SJSA1 (cell line): ENCODE measurements at regions not wholly inside any gene's neighbourhood (a gene's known extent, or its start where the extent isn't known, plus 50 kb on each side); places are given as distances from the start of the nearest gene placed in this dataset.

Source experiments
- DNase-seq, 2 experiments: peaks; one replicate each; pipeline ENCODE4 v3.0.0-alpha.2; 2015 to 2020; ENCODE audit warnings: low spot score in 2 of 2, low read depth in 1 of 2
- H3K27ac ChIP-seq: fragments of 250-450 bp; sonication (Bioruptor Pico); 2 replicates; pipeline ENCODE4 v1.5.1; 2020; ENCODE audit warnings: mild to moderate bottlenecking, moderate library complexity
- H3K27me3 ChIP-seq: fragments of 250-450 bp; sonication (Bioruptor Pico); replicated peaks from 2 replicates; pipeline ENCODE4 v1.5.1; 2020; ENCODE audit warnings: mild to moderate bottlenecking, moderate library complexity
- H3K36me3 ChIP-seq: fragments of 250-450 bp; sonication (Bioruptor Pico); 2 replicates; pipeline ENCODE4 v1.5.1; 2020; ENCODE audit warnings: mild to moderate bottlenecking
- H3K4me1 ChIP-seq: fragments of 250-450 bp; sonication (Bioruptor Pico); replicated peaks from 2 replicates; pipeline ENCODE4 v1.6.1; 2021; ENCODE audit warnings: mild to moderate bottlenecking
- H3K4me3 ChIP-seq: fragments of 250-450 bp; sonication (Bioruptor Pico); 2 replicates; pipeline ENCODE4 v1.5.1; 2020; ENCODE audit warnings: mild to moderate bottlenecking
- H3K9me3 ChIP-seq: fragments of 250-450 bp; sonication (Bioruptor Pico); replicated peaks from 2 replicates; pipeline ENCODE4 v1.5.1; 2020; ENCODE audit warnings: mild to moderate bottlenecking

DNA sequence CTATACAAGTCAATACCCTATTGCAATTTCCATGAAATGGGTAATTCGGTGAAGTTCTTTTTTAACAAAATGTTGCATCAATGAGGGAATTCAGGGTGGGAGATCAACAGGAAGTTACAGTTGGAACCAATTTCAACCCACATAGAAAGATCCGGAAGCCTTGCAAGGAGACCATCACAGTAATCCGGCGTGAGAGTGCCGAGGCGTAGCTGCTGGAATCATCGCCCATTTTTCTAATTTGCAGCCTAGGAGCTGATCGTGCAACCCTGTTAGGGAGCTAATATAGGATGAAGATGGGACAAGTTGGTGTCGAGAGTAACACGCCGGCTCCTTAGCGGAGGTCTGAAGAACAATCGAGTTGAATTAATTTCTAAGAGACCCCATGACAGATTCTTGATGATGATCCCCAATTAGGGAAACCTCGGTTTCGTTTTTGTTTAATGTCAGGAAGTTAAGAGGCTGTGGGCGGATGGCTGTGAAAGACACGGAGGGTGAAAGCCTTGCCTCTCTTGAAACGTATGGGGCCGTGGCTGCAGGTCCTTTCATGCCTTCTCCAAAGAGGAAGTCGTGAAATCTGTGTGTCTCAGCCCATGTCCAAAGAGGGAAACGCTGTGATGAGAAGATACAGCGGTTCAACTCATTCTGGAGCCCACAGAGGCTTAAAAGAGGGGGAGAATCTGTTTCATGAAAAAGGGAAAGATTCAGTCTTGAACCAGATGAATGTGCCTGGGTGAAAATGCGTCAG is 51.2 kb upstream of the CARD11 start:
- Histone ChIP-seq H3K27me3 (no peaks in the 10 kb centered on the region), H3K36me3 (no peaks in the 10 kb centered on the region), H3K9me3 (no peaks in the 10 kb centered on the region), H3K27ac (no peak overlapping the region), H3K4me1 (no peaks in the 10 kb centered on the region), H3K4me3 (no peak overlapping the region)
- no peak for DNase-seq

DNA sequence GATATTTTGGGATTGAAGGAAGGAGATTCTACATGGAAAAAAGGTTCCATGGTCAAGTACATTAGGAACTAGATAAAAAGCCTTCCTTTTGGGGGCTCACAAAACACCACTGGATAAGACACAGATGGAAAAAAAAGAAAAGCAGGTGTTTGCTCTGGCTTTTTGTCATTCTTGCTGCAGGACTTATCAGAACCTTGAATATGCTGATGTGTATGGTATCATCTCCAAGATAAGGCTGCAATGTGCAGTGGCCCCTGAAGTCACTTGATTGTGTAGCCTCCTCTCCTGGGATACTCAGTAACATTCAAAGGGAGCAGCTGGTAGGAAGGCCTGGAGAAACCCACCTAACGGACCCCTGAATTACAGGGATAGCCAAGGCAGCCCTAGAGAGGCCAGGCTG is 54.1 kb upstream of the CARD11 start:
- H3K9me3 ChIP-seq = no peaks in the 10 kb centered on the region
- no peak for DNase-seq
- no peaks in the 10 kb centered on the region for H3K27me3 ChIP-seq
- no peaks in the 10 kb centered on the region for H3K36me3 ChIP-seq
- H3K4me3 ChIP-seq = no peak overlapping the region
- no peak overlapping the region for H3K27ac ChIP-seq
- no peaks in the 10 kb centered on the region for H3K4me1 ChIP-seq

DNA sequence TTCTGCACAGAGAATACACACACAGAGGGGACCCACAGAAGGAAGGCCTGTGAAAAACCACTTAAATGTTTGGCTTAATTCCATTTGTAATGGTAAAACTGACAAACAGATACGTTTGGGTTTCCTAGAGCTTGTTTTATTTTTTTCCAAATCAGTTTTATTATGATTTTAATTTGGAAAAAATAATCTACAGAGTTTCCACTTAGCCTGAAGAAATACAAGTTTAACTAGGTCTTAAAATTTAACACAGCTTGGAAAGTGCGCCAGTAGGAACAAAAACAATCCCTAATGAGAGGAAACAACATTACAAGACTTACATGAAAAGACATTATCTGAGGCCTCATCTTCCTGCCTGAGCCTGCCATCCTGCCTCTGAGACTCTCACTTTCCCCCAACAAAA is 58.5 kb upstream of the CARD11 start:
- no peaks in the 10 kb centered on the region for H3K36me3 ChIP-seq

DNA sequence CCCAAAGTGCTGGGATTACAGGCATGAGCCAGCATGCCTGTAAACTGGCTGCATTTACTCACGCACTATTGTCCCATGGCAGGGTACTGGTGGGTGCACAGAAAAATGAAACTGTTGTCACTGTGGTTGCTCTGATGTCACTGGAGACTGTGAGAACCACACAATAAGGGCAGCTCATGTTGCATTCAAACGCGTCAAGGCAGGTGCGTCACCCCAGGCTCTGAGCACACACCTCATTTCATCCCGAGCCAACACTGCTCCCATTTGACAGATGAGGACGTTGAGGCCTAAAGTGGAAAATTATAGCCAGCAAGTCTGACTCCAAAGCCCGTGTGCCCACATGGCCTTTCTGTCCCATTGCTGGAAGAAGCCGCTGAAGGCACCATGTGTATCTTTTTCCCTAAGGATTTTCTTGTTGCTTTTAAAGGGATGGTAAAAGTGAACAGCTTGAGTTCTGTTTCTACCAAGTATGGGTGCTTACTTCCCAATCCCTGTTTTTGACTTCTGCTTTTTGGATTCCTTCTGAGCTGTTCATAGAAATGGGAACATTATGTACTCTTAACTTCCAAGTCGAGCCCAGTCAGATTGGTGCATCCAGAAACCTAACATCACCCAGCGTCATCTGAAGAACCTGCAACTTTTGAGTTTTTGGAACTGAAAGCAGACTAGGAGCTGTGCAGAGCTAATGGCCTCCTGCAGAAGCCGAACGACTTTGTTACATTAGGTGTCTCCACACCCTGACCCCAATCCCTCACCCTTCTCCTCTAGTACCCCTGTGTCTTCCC is 60.1 kb upstream of the CARD11 start:
- H3K4me3 ChIP-seq = no peak overlapping the region
- 0 out of 2 replicates have a peak, but pooled peaks cover 3% of the 10 kb centered on the region for H3K9me3 ChIP-seq
- DNase-seq = no peak
- H3K27ac ChIP-seq = no peak overlapping the region
- no peaks in the 10 kb centered on the region for H3K36me3 ChIP-seq
- no peaks in the 10 kb centered on the region for H3K27me3 ChIP-seq
- no peaks in the 10 kb centered on the region for H3K4me1 ChIP-seq

More for the DNA sequence above, 58.5 kb upstream of the CARD11 start:
- H3K4me1 ChIP-seq = no peaks in the 10 kb centered on the region
- H3K27me3 ChIP-seq = no peaks in the 10 kb centered on the region
- no peak for DNase-seq
- no peaks in the 10 kb centered on the region for H3K9me3 ChIP-seq
- H3K27ac ChIP-seq = no peak overlapping the region
- H3K4me3 ChIP-seq = no peak overlapping the region

DNA sequence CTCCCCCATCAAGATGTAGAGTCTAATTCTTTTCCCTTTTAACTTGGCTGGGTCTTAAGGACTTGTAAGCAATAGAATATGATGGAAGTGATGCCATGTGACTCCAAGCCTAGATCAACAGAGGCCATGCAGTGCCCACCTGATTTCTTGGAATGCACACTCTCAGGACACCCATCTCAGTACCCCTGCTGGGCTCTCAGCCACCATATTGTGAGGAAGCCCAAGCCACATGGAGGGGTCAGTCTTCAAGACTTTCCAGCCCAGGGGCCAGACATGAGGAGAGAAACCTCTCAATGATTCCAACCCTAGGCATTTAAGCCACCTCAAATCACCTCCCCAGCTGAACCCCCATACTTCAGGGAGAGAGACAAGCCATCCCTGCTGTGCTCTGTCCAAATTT is 62.2 kb upstream of the CARD11 start:
- H3K4me3 ChIP-seq = no peak overlapping the region
- no peak for DNase-seq
- H3K27me3 ChIP-seq = no peaks in the 10 kb centered on the region
- 0 out of 2 replicates have a peak, but pooled peaks cover 3% of the 10 kb centered on the region for H3K9me3 ChIP-seq
- H3K4me1 ChIP-seq = no peaks in the 10 kb centered on the region
- no peaks in the 10 kb centered on the region for H3K36me3 ChIP-seq
- no peak overlapping the region for H3K27ac ChIP-seq

DNA sequence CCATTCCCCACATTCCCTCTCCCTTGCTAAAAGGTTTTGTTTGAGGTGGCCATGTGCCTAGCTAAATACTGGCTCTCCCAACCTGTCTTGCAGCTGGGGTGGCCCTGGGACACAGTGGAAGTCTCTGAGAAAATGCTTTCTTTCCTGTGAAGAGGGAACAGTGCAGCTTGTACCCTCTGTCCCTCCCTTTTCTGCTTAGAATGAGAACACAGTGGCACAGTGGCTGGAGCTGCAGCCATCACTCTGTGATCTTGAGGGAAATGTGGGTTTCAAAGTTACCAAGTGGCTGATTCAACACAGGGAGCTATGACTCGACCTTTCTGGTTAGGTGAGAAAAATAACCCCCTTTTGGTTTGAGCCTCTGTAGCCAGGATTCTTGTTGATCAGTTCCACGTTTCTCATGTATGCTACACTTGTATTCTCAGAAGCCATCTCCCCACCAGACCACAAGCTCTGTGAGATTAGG is 62.7 kb upstream of the CARD11 start:
- Histone ChIP-seq H3K27me3 (no peaks in the 10 kb centered on the region), H3K4me1 (no peaks in the 10 kb centered on the region), H3K9me3 (0 out of 2 replicates have a peak, but pooled peaks cover 3% of the 10 kb centered on the region), H3K36me3 (no peaks in the 10 kb centered on the region), H3K4me3 (no peak overlapping the region), H3K27ac (no peak overlapping the region)
- no peak for DNase-seq

DNA sequence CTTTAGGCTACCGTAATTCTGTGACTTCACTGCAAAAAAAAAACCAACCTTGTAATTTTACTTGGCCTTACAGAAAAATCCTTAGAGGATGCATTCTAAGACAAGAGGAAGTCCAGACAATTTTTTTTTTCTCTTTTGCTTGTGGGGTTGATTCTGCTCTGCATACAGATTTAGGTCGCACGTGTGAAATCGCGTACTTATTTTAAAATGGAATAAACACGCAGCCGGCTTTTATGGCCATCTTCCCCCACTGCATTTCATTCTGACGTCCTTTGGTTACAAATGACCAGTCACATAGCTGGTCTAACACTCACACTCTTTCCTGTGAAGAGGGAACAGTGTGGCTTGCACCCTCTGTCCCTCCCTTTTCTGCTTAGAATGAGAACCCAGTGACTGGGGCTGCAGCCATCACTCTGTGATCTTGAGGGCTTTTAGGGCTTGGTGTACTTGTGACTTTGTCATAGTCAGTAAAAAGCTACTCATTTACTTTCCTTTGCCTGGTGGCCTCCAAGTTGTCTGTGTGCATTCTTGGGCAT is 63.6 kb upstream of the CARD11 start:
- Histone ChIP-seq H3K36me3 (no peaks in the 10 kb centered on the region), H3K27me3 (no peaks in the 10 kb centered on the region), H3K9me3 (0 out of 2 replicates have a peak, but pooled peaks cover 3% of the 10 kb centered on the region), H3K4me1 (no peaks in the 10 kb centered on the region), H3K4me3 (no peak overlapping the region), H3K27ac (no peak overlapping the region)
- DNase-seq = no peak

DNA sequence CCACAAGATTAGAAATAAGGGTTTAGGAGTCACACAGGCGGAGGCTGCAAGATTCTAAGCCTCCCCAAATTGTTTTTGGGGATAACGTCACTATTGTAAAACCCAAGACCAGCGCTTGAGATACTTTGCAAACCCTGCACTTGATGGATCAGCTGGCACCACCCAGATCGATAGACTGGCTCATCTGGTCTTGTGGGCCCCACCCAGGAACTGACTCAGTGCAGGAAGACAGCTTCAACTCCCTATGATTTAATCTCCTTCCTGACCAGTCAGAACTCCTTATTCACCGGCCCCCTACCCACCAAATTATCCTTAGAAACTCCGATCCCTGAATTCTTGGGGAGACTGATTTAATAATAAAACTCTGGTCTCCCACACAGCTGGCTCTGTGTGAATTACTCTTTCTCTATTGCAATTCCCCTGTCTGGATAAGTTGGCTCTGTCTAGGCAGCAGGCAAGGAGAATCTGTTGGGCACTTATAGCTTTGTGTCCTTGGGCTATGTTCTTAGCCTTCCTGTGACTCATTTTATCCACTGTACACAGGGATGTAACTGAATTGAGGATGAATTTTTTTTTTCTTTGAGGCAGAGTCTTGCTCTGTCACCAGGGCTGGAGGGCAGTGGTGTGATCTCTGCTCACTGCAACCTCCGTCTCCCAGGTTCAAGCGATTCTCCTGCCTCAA is 64.4 kb upstream of the CARD11 start:
- no peaks in the 10 kb centered on the region for H3K4me1 ChIP-seq

DNA sequence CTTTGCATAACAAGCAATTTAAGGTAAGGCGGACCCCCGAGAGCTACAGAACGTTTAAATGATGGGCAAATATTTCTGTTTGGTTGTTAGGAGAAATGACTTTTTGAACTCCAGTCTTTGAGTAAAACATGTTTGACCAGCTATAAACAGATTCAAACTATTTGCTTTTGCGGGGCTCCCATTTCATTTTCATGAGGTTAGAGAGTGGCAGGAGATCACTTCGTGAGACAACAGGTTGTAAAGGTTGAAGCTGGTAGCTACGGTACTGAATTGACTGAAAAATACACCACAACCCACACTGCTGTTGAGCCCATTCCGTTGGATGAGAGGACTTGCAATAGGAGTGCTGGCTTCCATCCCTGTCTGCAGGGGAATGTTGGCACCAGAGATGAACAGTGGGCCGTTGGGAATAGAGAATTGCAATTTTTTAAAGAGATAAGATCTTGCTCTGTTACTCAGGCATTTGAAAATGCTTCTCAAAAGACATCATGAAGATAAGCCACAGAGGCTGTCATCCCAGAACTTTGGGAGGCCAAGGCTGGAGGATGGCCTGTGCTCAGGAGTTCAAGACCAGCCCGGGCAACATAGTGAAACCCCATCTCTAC is 65.7 kb upstream of the CARD11 start:
- no peak for DNase-seq
- Histone ChIP-seq H3K4me1 (no peaks in the 10 kb centered on the region), H3K27ac (no peak overlapping the region), H3K36me3 (no peaks in the 10 kb centered on the region), H3K9me3 (0 out of 2 replicates have a peak, but pooled peaks cover 3% of the 10 kb centered on the region), H3K4me3 (no peak overlapping the region), H3K27me3 (no peaks in the 10 kb centered on the region)

More for the DNA sequence above, 64.4 kb upstream of the CARD11 start:
- Histone ChIP-seq H3K27me3 (no peaks in the 10 kb centered on the region), H3K4me3 (no peak overlapping the region), H3K36me3 (no peaks in the 10 kb centered on the region), H3K9me3 (0 out of 2 replicates have a peak, but pooled peaks cover 3% of the 10 kb centered on the region), H3K27ac (no peak overlapping the region)
- no peak for DNase-seq

DNA sequence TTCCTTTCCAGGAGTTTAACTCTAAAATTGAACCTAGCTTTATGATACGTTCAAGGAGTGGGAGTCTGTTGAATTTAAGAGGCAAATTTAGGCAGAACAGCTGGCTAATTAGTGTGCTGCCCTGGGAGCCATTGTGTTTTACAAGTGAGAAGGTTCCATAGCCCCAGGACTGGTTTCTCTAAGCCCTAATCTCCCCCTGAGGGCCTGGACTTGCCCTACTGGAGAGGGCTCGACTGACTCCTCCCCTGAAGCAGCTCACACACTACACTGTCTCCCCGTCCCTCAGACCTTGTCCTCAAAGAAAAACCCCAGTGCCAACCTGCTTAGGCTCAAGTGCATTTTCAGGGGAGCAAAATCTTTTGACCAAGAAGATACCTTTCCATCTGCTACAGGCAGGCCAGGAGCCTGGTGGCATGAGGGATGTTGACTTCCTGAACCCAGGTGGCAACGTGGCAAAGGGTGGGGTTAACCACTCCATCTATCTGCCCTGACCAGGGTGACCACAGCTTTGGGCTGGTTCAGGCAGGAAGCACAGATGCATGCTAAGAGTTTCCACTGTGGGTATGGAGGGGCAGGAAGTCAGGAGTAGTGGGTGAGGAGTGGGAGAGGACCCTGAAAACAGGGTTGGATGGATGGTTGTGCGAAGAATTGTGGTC is 68.9 kb upstream of the CARD11 start:
- DNase-seq = no peak
- Histone ChIP-seq H3K27ac (no peak overlapping the region), H3K9me3 (0 out of 2 replicates have a peak, but pooled peaks cover 3% of the 10 kb centered on the region), H3K4me3 (no peak overlapping the region), H3K27me3 (no peaks in the 10 kb centered on the region; the same call in 1 of the 2 replicates), H3K4me1 (no peaks in the 10 kb centered on the region), H3K36me3 (no peaks in the 10 kb centered on the region)

DNA sequence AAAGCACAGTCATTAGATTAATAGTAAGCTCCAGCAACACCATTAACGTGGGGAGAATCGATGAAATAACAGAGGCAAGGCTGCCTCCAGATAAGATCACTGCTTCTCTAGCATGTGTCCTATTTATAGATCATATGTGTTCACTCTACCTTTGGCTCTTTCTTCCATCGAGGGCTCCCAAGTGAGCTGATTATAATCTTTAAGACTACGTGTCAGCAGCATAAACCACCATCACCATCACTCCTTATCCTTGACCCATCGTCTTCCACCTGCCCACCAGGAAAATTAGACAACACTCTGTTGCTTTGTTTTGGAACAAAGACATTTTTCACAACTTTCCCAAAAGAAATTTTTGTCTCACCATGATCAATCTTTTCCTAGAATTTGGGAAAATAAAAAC is 71.2 kb upstream of the CARD11 start:
- H3K9me3 ChIP-seq = no peaks in the 10 kb centered on the region
- H3K27ac ChIP-seq = no peak overlapping the region
- DNase-seq = no peak
- H3K36me3 ChIP-seq = no peaks in the 10 kb centered on the region
- H3K4me3 ChIP-seq = no peak overlapping the region
- no peaks in the 10 kb centered on the region for H3K4me1 ChIP-seq
- no peaks in the 10 kb centered on the region; the same call in 1 of the 2 replicates for H3K27me3 ChIP-seq

DNA sequence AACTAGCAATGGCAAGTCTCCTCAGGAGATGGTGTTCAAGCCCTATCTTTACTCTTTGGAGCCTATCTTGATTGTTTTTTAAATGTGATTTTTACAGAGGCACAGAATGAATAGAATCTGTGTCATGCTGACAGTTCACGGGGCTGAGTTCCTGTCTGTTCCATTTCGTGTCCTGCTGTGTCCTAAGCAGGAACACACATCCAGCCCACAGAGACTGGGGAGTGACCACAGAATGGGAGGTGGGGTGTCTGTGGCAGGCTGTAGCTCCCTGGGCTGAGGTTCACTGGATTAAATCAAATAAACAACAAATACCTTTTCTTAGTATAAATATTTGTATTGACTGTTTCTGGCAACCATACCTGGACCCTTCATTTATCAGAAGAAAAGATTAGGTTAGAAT is 73.4 kb upstream of the CARD11 start:
- Histone ChIP-seq H3K27me3 (no peaks in the 10 kb centered on the region; the same call in 1 of the 2 replicates), H3K27ac (no peak overlapping the region), H3K36me3 (no peaks in the 10 kb centered on the region), H3K9me3 (0 out of 2 replicates have a peak, but pooled peaks cover 3% of the 10 kb centered on the region), H3K4me1 (no peaks in the 10 kb centered on the region), H3K4me3 (no peak overlapping the region)
- no peak for DNase-seq
